NCI-H146 treated with DMSO at 0.1 percent for 48 hours (cell line): ENCODE measurements at regions not wholly inside any gene's neighbourhood (a gene's known extent, or its start where the extent isn't known, plus 50 kb on each side); places are given as distances from the start of the nearest gene placed in this dataset.
"Not testable (repeated sequence)": the region's sequence is repeated elsewhere in the genome, so short reads cannot be mapped to it uniquely, and the experiment has no call there.

ENCODE experiments used
- DNase-seq: peaks from one replicate; lab custom pipeline; 2025; ENCODE audit not compliant: unreplicated experiment; lab: John Stamatoyannopoulos, UW

GRCh38 chr2:136295168-136295567 is 177.2 kb upstream of the CXCR4 start:
- DNase-seq: no peak

GRCh38 chr2:136291871-136292270 is 173.9 kb upstream of the CXCR4 start:
- no peak for DNase-seq

GRCh38 chr2:136290326-136290725 is 172.4 kb upstream of the CXCR4 start:
- DNase-seq: no peak

GRCh38 chr2:136288249-136288648 is 170.3 kb upstream of the CXCR4 start:
- no peak for DNase-seq

- no peak for DNase-seq
These were observed 168.5 kb upstream of the CXCR4 start for GRCh38 chr2:136286423-136286822.

GRCh38 chr2:136284226-136285119 is 166.5 kb upstream of the CXCR4 start:
- no peak for DNase-seq

GRCh38 chr2:136282251-136282650 is 164.3 kb upstream of the CXCR4 start:
- DNase-seq: no peak

GRCh38 chr2:136281281-136282114 is 163.5 kb upstream of the CXCR4 start:
- no peak for DNase-seq

- not testable (repeated sequence) for DNase-seq
These were observed 148.4 kb upstream of the CXCR4 start for GRCh38 chr2:136266346-136266745.

- no peak for DNase-seq
These were observed 141.6 kb upstream of the CXCR4 start for GRCh38 chr2:136259551-136259950.

- DNase-seq: no peak
These were observed 139.9 kb upstream of the CXCR4 start for GRCh38 chr2:136257893-136258292.

GRCh38 chr2:136255648-136256461 is 137.9 kb upstream of the CXCR4 start:
- no peak for DNase-seq

- no peak for DNase-seq
These were observed 137.2 kb upstream of the CXCR4 start for GRCh38 chr2:136255127-136255526.

- no peak for DNase-seq
These were observed 136.7 kb upstream of the CXCR4 start for GRCh38 chr2:136254681-136255080.

GRCh38 chr2:136253288-136254004 is 135.5 kb upstream of the CXCR4 start:
- DNase-seq: no peak

- DNase-seq: no peak
These were observed 134.1 kb upstream of the CXCR4 start for GRCh38 chr2:136251885-136252585.

GRCh38 chr2:136251197-136251884 is 133.4 kb upstream of the CXCR4 start:
- DNase-seq: no peak

GRCh38 chr2:136250131-136250530 is 132.2 kb upstream of the CXCR4 start:
- DNase-seq: no peak

GRCh38 chr2:136248907-136249306 is 131.0 kb upstream of the CXCR4 start:
- DNase-seq: no peak
